ENCODE measurements at regions not wholly inside any gene's neighbourhood (a gene's known extent, or its start where the extent isn't known, plus 50 kb on each side); places are given as distances from the start of the nearest gene placed in this dataset.

- Histone ChIP-seq H3K4me3 (no peak overlapping the region), H3K27ac (no peak overlapping the region), H3K4me1 (no peaks in the 10 kb centered on the region), H3K27me3 (no peaks in the 10 kb centered on the region), H3K9me3 (no peaks in the 10 kb centered on the region), H3K36me3 (no peaks in the 10 kb centered on the region)
- TF ChIP-seq, protein P1, sequence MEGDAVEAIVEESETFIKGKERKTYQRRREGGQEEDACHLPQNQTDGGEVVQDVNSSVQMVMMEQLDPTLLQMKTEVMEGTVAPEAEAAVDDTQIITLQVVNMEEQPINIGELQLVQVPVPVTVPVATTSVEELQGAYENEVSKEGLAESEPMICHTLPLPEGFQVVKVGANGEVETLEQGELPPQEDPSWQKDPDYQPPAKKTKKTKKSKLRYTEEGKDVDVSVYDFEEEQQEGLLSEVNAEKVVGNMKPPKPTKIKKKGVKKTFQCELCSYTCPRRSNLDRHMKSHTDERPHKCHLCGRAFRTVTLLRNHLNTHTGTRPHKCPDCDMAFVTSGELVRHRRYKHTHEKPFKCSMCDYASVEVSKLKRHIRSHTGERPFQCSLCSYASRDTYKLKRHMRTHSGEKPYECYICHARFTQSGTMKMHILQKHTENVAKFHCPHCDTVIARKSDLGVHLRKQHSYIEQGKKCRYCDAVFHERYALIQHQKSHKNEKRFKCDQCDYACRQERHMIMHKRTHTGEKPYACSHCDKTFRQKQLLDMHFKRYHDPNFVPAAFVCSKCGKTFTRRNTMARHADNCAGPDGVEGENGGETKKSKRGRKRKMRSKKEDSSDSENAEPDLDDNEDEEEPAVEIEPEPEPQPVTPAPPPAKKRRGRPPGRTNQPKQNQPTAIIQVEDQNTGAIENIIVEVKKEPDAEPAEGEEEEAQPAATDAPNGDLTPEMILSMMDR (IDR thresholded peaks at IDR 0.05), result no peak
- no peak for TF ChIP-seq POLR2A (IDR thresholded peaks at IDR 0.05)
- no peak for DNase-seq
- intact Hi-C loops (cut with DNase I; ENCODE audit: low total_unique reads), result no loop called here
Measured at GRCh38 chr1:198809247-198809646, 170.4 kb downstream of the PTPRC start.

DNA sequence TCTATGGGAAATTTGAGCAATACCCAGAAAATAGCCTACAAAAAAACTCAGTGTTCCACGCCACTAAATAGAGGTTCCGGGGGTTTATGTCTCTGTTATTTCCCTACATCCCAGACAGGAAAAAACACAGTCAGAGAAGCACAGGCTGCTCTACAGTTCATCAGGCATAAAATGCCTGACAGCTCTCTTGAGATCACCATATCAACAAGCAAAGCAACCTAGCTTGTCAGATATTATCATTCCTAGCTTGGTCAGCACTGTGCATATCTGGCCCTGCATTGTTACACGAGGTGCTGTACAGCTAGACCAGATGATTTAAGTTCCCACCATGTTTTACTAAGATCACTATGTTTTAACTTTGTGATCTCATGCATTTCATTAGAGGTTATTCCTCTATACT lies 172.6 kb downstream of the PTPRC start:
- H3K9me3 ChIP-seq, result no peaks in the 10 kb centered on the region
- no peaks in the 10 kb centered on the region for H3K36me3 ChIP-seq
- H3K4me1 ChIP-seq, result no peaks in the 10 kb centered on the region
- H3K27me3 ChIP-seq, result no peaks in the 10 kb centered on the region
- no peak for DNase-seq
- intact Hi-C loops (cut with DNase I; ENCODE audit: low total_unique reads), result no loop called here
- no peak overlapping the region for H3K27ac ChIP-seq
- TF ChIP-seq POLR2A (IDR thresholded peaks at IDR 0.05), result no peak
- TF ChIP-seq, protein P1 (IDR thresholded peaks at IDR 0.05), result no peak
- no peak overlapping the region for H3K4me3 ChIP-seq

- H3K4me3 ChIP-seq, result no peak overlapping the region
- H3K4me1 ChIP-seq, result no peaks in the 10 kb centered on the region
- H3K36me3 ChIP-seq, result no peaks in the 10 kb centered on the region
- intact Hi-C loops (cut with DNase I; ENCODE audit: low total_unique reads), result no loop called here
- H3K9me3 ChIP-seq, result no peaks in the 10 kb centered on the region
- DNase-seq, result no peak
- no peak overlapping the region for H3K27ac ChIP-seq
- TF ChIP-seq POLR2A (IDR thresholded peaks at IDR 0.05), result no peak
- TF ChIP-seq, protein P1 (IDR thresholded peaks at IDR 0.05), result no peak
- H3K27me3 ChIP-seq, result no peaks in the 10 kb centered on the region
Measured at GRCh38 chr1:198823626-198824025, 184.8 kb downstream of the PTPRC start.

DNA sequence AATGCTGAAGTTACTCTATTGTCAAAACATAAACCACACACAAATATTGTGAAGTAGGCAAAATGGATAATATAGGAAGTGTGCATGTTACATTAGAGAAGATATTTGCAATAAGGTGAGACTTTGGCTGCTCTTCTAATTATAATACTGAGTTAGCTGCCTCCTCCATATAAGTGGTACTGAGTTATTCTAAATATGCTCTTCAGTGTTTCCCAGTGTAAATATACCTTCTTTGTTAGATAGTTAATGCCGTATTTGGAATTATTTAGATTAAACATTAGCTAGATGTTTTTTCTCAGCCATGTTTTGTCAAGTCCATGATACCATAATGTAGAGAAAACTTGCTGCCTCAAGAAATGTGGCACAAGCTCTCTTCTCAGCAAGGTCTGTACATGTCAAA lies 186.4 kb downstream of the PTPRC start:
- H3K27ac ChIP-seq, result no peak overlapping the region
- H3K36me3 ChIP-seq, result no peaks in the 10 kb centered on the region
- DNase-seq, result no peak
- intact Hi-C loops (cut with DNase I; ENCODE audit: low total_unique reads), result loop anchor here (5.0 kb wide), 1 partner anchor 133 kb away; no protein-coding TSS in a partner anchor
- H3K4me3 ChIP-seq, result no peak overlapping the region
- H3K27me3 ChIP-seq, result no peaks in the 10 kb centered on the region
- no peaks in the 10 kb centered on the region for H3K4me1 ChIP-seq
- H3K9me3 ChIP-seq, result no peaks in the 10 kb centered on the region
- no peak for TF ChIP-seq POLR2A (IDR thresholded peaks at IDR 0.05)
- TF ChIP-seq, protein P1 (IDR thresholded peaks at IDR 0.05), result no peak

DNA sequence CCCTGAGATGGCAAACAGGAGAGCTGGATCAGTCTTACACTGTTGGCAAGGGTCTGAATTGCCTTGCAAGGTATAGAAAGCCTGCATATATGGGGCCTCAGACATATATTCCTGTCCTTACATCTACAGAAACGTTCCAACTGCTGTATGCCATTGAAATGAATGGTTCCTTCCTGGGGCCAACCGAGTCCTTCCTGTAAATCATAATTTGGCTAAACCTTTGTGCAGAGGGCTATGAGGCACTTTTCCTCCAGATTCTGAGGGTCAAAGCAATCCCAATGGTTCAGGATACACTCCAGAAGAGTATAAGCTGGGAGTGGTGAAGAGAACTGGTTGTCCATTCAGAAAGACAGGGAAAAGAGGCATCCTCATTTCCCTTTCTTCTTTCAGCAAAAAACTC lies 190.5 kb downstream of the PTPRC start:
- intact Hi-C loops (cut with DNase I; ENCODE audit: low total_unique reads), result loop anchor here (5.0 kb wide), 1 partner anchor 137 kb away; no protein-coding TSS in a partner anchor

More for the DNA sequence above, 190.5 kb downstream of the PTPRC start:
- H3K36me3 ChIP-seq, result no peaks in the 10 kb centered on the region
- no peak for TF ChIP-seq POLR2A (IDR thresholded peaks at IDR 0.05)
- TF ChIP-seq, protein P1 (IDR thresholded peaks at IDR 0.05), result no peak
- no peaks in the 10 kb centered on the region for H3K9me3 ChIP-seq
- no peaks in the 10 kb centered on the region for H3K4me1 ChIP-seq
- no peak for DNase-seq
- H3K4me3 ChIP-seq, result no peak overlapping the region
- H3K27me3 ChIP-seq, result no peaks in the 10 kb centered on the region
- H3K27ac ChIP-seq, result no peak overlapping the region
